ENCODE measurements at regions not wholly inside any gene's neighbourhood (a gene's known extent, or its start where the extent isn't known, plus 50 kb on each side); places are given as distances from the start of the nearest gene placed in this dataset.

DNA sequence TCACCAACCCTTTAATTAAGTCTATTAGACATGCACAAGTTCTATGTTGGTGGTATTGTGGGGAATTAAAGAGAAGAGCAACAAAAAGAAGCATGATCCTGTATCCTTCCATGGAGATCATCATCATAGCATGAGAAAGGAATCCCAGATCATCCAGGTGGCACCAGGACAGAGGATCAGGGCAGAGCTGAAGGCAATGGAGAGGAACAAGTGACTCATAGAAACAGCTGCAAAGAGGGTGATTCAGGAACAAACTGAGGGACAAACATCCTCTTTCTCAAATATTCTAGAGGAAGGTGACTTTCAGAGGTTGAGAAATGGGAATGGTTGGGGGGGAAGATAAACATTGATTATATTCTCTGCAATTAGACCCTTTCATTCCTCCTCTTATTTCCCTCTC, 105.5 kb upstream of the OTUD4 start:
- DNase-seq (ENCODE audit: low read depth in 1 of 2, low spot score in 1 of 2) = peak in 1 of 2 donors; percentile 26
- no peak overlapping the region for H3K27ac ChIP-seq
- H3K36me3 ChIP-seq = no peaks in the 10 kb centered on the region
- H3K4me1 ChIP-seq (ENCODE audit: low read depth) = no peaks in the 10 kb centered on the region
- no peaks in the 10 kb centered on the region for H3K27me3 ChIP-seq
- H3K9me3 ChIP-seq (ENCODE audit: low read depth) = no peaks in the 10 kb centered on the region
- TF ChIP-seq, protein P1, sequence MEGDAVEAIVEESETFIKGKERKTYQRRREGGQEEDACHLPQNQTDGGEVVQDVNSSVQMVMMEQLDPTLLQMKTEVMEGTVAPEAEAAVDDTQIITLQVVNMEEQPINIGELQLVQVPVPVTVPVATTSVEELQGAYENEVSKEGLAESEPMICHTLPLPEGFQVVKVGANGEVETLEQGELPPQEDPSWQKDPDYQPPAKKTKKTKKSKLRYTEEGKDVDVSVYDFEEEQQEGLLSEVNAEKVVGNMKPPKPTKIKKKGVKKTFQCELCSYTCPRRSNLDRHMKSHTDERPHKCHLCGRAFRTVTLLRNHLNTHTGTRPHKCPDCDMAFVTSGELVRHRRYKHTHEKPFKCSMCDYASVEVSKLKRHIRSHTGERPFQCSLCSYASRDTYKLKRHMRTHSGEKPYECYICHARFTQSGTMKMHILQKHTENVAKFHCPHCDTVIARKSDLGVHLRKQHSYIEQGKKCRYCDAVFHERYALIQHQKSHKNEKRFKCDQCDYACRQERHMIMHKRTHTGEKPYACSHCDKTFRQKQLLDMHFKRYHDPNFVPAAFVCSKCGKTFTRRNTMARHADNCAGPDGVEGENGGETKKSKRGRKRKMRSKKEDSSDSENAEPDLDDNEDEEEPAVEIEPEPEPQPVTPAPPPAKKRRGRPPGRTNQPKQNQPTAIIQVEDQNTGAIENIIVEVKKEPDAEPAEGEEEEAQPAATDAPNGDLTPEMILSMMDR (IDR thresholded peaks at IDR 0.05; ENCODE audit: low read depth, low read length) = no peak
- no peak overlapping the region for H3K4me3 ChIP-seq

- no peak for DNase-seq (ENCODE audit: low read depth in 1 of 2, low spot score in 1 of 2)
- no peak overlapping the region for H3K27ac ChIP-seq
- H3K4me3 ChIP-seq = no peak overlapping the region
- no peaks in the 10 kb centered on the region for H3K27me3 ChIP-seq
- no peaks in the 10 kb centered on the region for H3K36me3 ChIP-seq
- TF ChIP-seq, protein P1 (IDR thresholded peaks at IDR 0.05; ENCODE audit: low read depth, low read length) = no peak
- H3K9me3 ChIP-seq (ENCODE audit: low read depth) = no peaks in the 10 kb centered on the region
- H3K4me1 ChIP-seq (ENCODE audit: low read depth) = no peaks in the 10 kb centered on the region
These were observed 103.5 kb upstream of the OTUD4 start for GRCh38 chr4:145283909-145284308.

DNA sequence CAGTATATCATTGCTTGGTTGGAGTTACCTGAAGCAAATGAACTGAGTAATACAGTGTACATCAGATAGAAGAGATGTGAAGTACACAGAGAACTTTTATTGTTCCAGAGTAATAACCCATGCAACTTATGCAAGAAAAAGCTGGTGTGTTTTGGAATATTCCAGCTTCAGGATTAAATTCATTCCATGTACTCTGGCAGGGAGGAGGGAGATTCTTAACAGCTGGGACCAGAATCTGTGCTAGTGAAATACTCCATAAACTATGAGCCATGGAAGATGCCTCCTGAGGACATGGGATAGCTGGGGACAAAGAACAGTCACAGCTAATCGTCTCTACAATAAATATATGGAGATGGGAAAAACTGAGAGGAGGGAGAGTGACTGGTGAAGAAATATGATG, 101.6 kb upstream of the OTUD4 start:
- no peak overlapping the region for H3K4me3 ChIP-seq
- no peak for DNase-seq (ENCODE audit: low read depth in 1 of 2, low spot score in 1 of 2)
- no peaks in the 10 kb centered on the region for H3K9me3 ChIP-seq (ENCODE audit: low read depth)
- H3K36me3 ChIP-seq = no peaks in the 10 kb centered on the region
- H3K4me1 ChIP-seq (ENCODE audit: low read depth) = no peaks in the 10 kb centered on the region
- H3K27ac ChIP-seq = no peak overlapping the region
- TF ChIP-seq, protein P1 (IDR thresholded peaks at IDR 0.05; ENCODE audit: low read depth, low read length) = no peak
- H3K27me3 ChIP-seq = no peaks in the 10 kb centered on the region

DNA sequence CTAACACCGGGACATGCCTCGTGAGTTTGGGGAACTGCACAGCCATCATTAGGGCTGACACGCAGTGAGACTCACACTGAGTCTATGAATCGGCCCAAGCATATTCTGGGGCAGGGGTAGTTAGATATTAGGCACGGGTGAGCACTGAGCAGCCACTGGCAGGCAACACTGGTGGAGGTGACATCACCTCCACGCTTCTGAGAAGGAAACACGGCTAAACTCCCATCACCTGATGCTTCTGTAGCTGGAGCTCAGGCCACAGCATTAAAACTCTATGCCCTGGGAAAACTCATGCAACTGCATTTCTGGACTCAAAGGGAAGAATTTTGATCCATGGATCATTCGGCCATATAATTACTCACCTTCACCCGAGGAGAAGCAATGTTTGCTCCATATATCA, 100.8 kb upstream of the OTUD4 start:
- Histone ChIP-seq H3K9me3 (ENCODE audit: low read depth) (no peaks in the 10 kb centered on the region), H3K27me3 (no peaks in the 10 kb centered on the region), H3K36me3 (no peaks in the 10 kb centered on the region), H3K4me1 (ENCODE audit: low read depth) (no peaks in the 10 kb centered on the region), H3K27ac (no peak overlapping the region), H3K4me3 (no peak overlapping the region)
- TF ChIP-seq, protein P1 (IDR thresholded peaks at IDR 0.05; ENCODE audit: low read depth, low read length) = no peak
- no peak for DNase-seq (ENCODE audit: low read depth in 1 of 2, low spot score in 1 of 2)

DNA sequence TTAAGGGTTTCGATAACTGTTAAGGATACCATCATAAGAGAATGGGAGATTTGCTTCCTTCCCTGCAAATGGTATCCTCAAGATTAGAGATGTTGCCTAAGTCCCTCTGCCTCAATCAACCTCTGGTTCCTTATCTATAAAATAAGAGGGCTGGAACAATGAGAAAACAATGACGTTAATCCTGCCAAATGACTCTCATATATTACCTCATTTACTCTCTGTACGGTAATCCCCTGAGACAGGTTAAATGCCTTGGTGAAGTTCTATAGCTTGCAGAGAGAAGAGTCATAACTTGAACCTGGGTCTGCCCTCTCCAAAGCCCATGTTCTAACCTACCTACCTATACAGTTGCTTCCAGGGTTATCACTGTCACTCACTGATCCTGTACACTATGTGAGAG, 100.2 kb upstream of the OTUD4 start:
- no peaks in the 10 kb centered on the region for H3K27me3 ChIP-seq
- H3K27ac ChIP-seq = no peak overlapping the region
- no peaks in the 10 kb centered on the region for H3K36me3 ChIP-seq
- no peak overlapping the region for H3K4me3 ChIP-seq
- H3K4me1 ChIP-seq (ENCODE audit: low read depth) = no peaks in the 10 kb centered on the region
- TF ChIP-seq, protein P1 (IDR thresholded peaks at IDR 0.05; ENCODE audit: low read depth, low read length) = no peak
- peak in 1 of 2 donors; percentile 71 for DNase-seq (ENCODE audit: low read depth in 1 of 2, low spot score in 1 of 2)
- H3K9me3 ChIP-seq (ENCODE audit: low read depth) = no peaks in the 10 kb centered on the region

Measured in cardiac muscle cell (in vitro differentiated cells and primary cell).